ENCODE measurements at regions not wholly inside any gene's neighbourhood (a gene's known extent, or its start where the extent isn't known, plus 50 kb on each side); places are given as distances from the start of the nearest gene placed in this dataset.
"Not testable (repeated sequence)": the region's sequence is repeated elsewhere in the genome, so short reads cannot be mapped to it uniquely, and the experiment has no call there.

GRCh38 chr4:152054731-152055130, 293.9 kb upstream of the GATB start:
- H3K27me3 ChIP-seq (replicated peaks; ENCODE audit: insufficient read depth, low read length), result no peaks in the 10 kb centered on the region
- no peaks in the 10 kb centered on the region for H4K20me1 ChIP-seq (ENCODE audit: insufficient read depth, low read length)
- H3K9me2 ChIP-seq (replicated peaks; ENCODE audit: insufficient read depth, low read length), result no peaks in the 10 kb centered on the region
- no peak overlapping the region for H3K27ac ChIP-seq (ENCODE audit: low read length)
- no peak overlapping the region for H3K9ac ChIP-seq (ENCODE audit: low read length)
- H3K79me2 ChIP-seq (ENCODE audit: low read length), result no peaks in the 10 kb centered on the region
- no peaks in the 10 kb centered on the region for H3F3A ChIP-seq (ENCODE audit: insufficient read depth, low read length)
- no peak for TF ChIP-seq EZH2 (optimal IDR thresholded peaks at IDR 0.05; ENCODE audit: low read depth, low read length)
- TF ChIP-seq EZH2phosphoT487 (IDR thresholded peaks at IDR 0.05; ENCODE audit: low read length), result no peak
- TF ChIP-seq CTCF (IDR thresholded peaks at IDR 0.05; ENCODE audit: low read length), result no peak
- no peaks in the 10 kb centered on the region for H3K4me1 ChIP-seq (ENCODE audit: low read length)
- no peak overlapping the region for H2AFZ ChIP-seq (ENCODE audit: low read length)
- no peak overlapping the region for H3K4me3 ChIP-seq (ENCODE audit: low read length)
- no peaks in the 10 kb centered on the region for H3K9me3 ChIP-seq (replicated peaks; ENCODE audit: insufficient read depth, low read length)
- no peak overlapping the region for H3K4me2 ChIP-seq (ENCODE audit: low read depth, low read length)
- no peaks in the 10 kb centered on the region for H3K36me3 ChIP-seq (replicated peaks; ENCODE audit: insufficient read depth, low read length)
- DNase-seq, result no peak

- DNase-seq, result no peak
- no peak overlapping the region for H3K27ac ChIP-seq (ENCODE audit: low read length)
- H3K4me1 ChIP-seq (ENCODE audit: low read length), result no peaks in the 10 kb centered on the region
- H3K79me2 ChIP-seq (ENCODE audit: low read length), result no peaks in the 10 kb centered on the region
- H3K9me3 ChIP-seq (replicated peaks; ENCODE audit: insufficient read depth, low read length), result no peaks in the 10 kb centered on the region
- H3F3A ChIP-seq (ENCODE audit: insufficient read depth, low read length), result no peaks in the 10 kb centered on the region
- no peak overlapping the region for H3K4me3 ChIP-seq (ENCODE audit: low read length)
- H3K27me3 ChIP-seq (replicated peaks; ENCODE audit: insufficient read depth, low read length), result no peaks in the 10 kb centered on the region
- no peaks in the 10 kb centered on the region for H3K9me2 ChIP-seq (replicated peaks; ENCODE audit: insufficient read depth, low read length)
- no peak overlapping the region for H2AFZ ChIP-seq (ENCODE audit: low read length)
- H4K20me1 ChIP-seq (ENCODE audit: insufficient read depth, low read length), result no peaks in the 10 kb centered on the region
- H3K9ac ChIP-seq (ENCODE audit: low read length), result no peak overlapping the region
- no peaks in the 10 kb centered on the region for H3K36me3 ChIP-seq (replicated peaks; ENCODE audit: insufficient read depth, low read length)
- H3K4me2 ChIP-seq (ENCODE audit: low read depth, low read length), result no peak overlapping the region
- TF ChIP-seq EZH2phosphoT487 (IDR thresholded peaks at IDR 0.05; ENCODE audit: low read length) (no peak), CTCF (IDR thresholded peaks at IDR 0.05; ENCODE audit: low read length) (no peak), EZH2 (optimal IDR thresholded peaks at IDR 0.05; ENCODE audit: low read depth, low read length) (no peak)
Observed at GRCh38 chr4:152052451-152053057, 291.7 kb upstream of the GATB start.

GRCh38 chr4:152051332-152051731, 290.5 kb upstream of the GATB start:
- not testable (repeated sequence) for DNase-seq; H3K9me3 ChIP-seq (replicated peaks; ENCODE audit: insufficient read depth, low read length); H4K20me1 ChIP-seq (ENCODE audit: insufficient read depth, low read length); H3K27me3 ChIP-seq (replicated peaks; ENCODE audit: insufficient read depth, low read length); H3K9ac ChIP-seq (ENCODE audit: low read length); H3K79me2 ChIP-seq (ENCODE audit: low read length); H3K4me1 ChIP-seq (ENCODE audit: low read length); H3K27ac ChIP-seq (ENCODE audit: low read length); H3K4me2 ChIP-seq (ENCODE audit: low read depth, low read length); H3K4me3 ChIP-seq (ENCODE audit: low read length); H2AFZ ChIP-seq (ENCODE audit: low read length); H3K9me2 ChIP-seq (replicated peaks; ENCODE audit: insufficient read depth, low read length); H3K36me3 ChIP-seq (replicated peaks; ENCODE audit: insufficient read depth, low read length); H3F3A ChIP-seq (ENCODE audit: insufficient read depth, low read length)

- Histone ChIP-seq H3K9ac (ENCODE audit: low read length) (no peak overlapping the region), H2AFZ (ENCODE audit: low read length) (no peak overlapping the region), H3F3A (ENCODE audit: insufficient read depth, low read length) (no peaks in the 10 kb centered on the region), H3K4me3 (ENCODE audit: low read length) (no peak overlapping the region), H3K4me1 (ENCODE audit: low read length) (no peaks in the 10 kb centered on the region), H3K27me3 (replicated peaks; ENCODE audit: insufficient read depth, low read length) (no peaks in the 10 kb centered on the region), H4K20me1 (ENCODE audit: insufficient read depth, low read length) (no peaks in the 10 kb centered on the region), H3K36me3 (replicated peaks; ENCODE audit: insufficient read depth, low read length) (no peaks in the 10 kb centered on the region), H3K9me2 (replicated peaks; ENCODE audit: insufficient read depth, low read length) (no peaks in the 10 kb centered on the region), H3K9me3 (replicated peaks; ENCODE audit: insufficient read depth, low read length) (no peaks in the 10 kb centered on the region), H3K27ac (ENCODE audit: low read length) (no peak overlapping the region), H3K79me2 (ENCODE audit: low read length) (no peaks in the 10 kb centered on the region), H3K4me2 (ENCODE audit: low read depth, low read length) (no peak overlapping the region)
- TF ChIP-seq CTCF (IDR thresholded peaks at IDR 0.05; ENCODE audit: low read length) (no peak), EZH2phosphoT487 (IDR thresholded peaks at IDR 0.05; ENCODE audit: low read length) (no peak), EZH2 (optimal IDR thresholded peaks at IDR 0.05; ENCODE audit: low read depth, low read length) (no peak)
- no peak for DNase-seq
Observed at GRCh38 chr4:152050106-152050505, 289.3 kb upstream of the GATB start.
